Caco-2 (cell line): ENCODE measurements at regions not wholly inside any gene's neighbourhood (a gene's known extent, or its start where the extent isn't known, plus 50 kb on each side); places are given as distances from the start of the nearest gene placed in this dataset.

Experiments
- BruUV-seq: library from RNA; stranded (reverse); fragments of 400-500 nt; replicated peaks from 2 replicates; lab custom pipeline; 2021; lab: Mats Ljungman, UMichigan
- CTCF ChIA-PET: fragments of 300-600 bp; sonication (Branson Sonifier 250); formaldehyde crosslinking; loops from one replicate; lab custom pipeline; 2022; ENCODE audit warnings: antibody characterized with exemption; lab: Charles Lee
- POLR2A ChIA-PET: fragments of 300-600 bp; sonication (Branson Sonifier 250); formaldehyde crosslinking; loops from one replicate; lab custom pipeline; 2022; ENCODE audit warnings: antibody characterized with exemption; lab: Charles Lee
- DNase-seq, 2 experiments: peaks; one replicate each; pipeline versions ENCODE4 v3.0.0 to v3.0.0-alpha.2; 2020 to 2022
- H3K27me3 ChIP-seq: replicated peaks from 2 replicates; pipeline ENCODE4 v1.6.0; 2011; ENCODE audit warnings: low read length; ENCODE audit not compliant: control insufficient read depth, insufficient read depth
- H3K36me3 ChIP-seq: 2 replicates; pipeline ENCODE4 v1.5.1; 2011; ENCODE audit warnings: low read length; ENCODE audit not compliant: control insufficient read depth, insufficient read depth
- H3K4me1 ChIP-seq: fragments of 250-450 bp; sonication (Bioruptor Pico); 2 replicates; pipeline ENCODE4 v1.5.1; 2020; ENCODE audit warnings: mild to moderate bottlenecking
- H3K4me3 ChIP-seq: 2 replicates; pipeline ENCODE4 v1.5.1; 2011; ENCODE audit warnings: low read depth, mild to moderate bottlenecking, control low read depth, low read length
- H3K9me3 ChIP-seq: fragments of 250-450 bp; sonication (Bioruptor Pico); 2 replicates; pipeline ENCODE4 v1.5.1; 2020; ENCODE audit warnings: mild to moderate bottlenecking, moderate library complexity
- H3K27ac Mint-ChIP-seq: one replicate; pipeline ENCODE4 v1.8.0; 2022; ENCODE audit warnings: mixed read lengths; ENCODE audit not compliant: unreplicated experiment
- H3K27me3 Mint-ChIP-seq: one replicate; pipeline ENCODE4 v1.8.0; 2022; ENCODE audit warnings: mixed read lengths; ENCODE audit not compliant: insufficient read depth, unreplicated experiment
- H3K36me3 Mint-ChIP-seq: one replicate; pipeline ENCODE4 v1.8.0; 2022; ENCODE audit warnings: mild to moderate bottlenecking, mixed read lengths; ENCODE audit not compliant: insufficient read depth, unreplicated experiment
- H3K4me1 Mint-ChIP-seq: one replicate; pipeline ENCODE4 v1.8.0; 2022; ENCODE audit warnings: low read depth, mixed read lengths; ENCODE audit not compliant: unreplicated experiment
- H3K4me3 Mint-ChIP-seq: one replicate; pipeline ENCODE4 v1.8.0; 2022; ENCODE audit warnings: mild to moderate bottlenecking, moderate library complexity, mixed read lengths; ENCODE audit not compliant: unreplicated experiment
- H3K9me3 Mint-ChIP-seq: one replicate; pipeline ENCODE4 v1.8.0; 2022; ENCODE audit warnings: mixed read lengths; ENCODE audit not compliant: unreplicated experiment
- intact Hi-C: fragments of 100-400 bp; cut with micrococcal nuclease; formaldehyde crosslinking; loops from one replicate; pipeline ENCODE4 v1.10.0; 2022; ENCODE audit not compliant: unreplicated experiment
- TF ChIP-seq, protein P1 (sequence below), 2 experiments: fragments of 200-600 bp in 1 of 2; IDR thresholded peaks; 1 replicate in 1 of 2; 2 replicates in 1 of 2; pipeline versions ENCODE4 v1.5.1 to v1.8.0; 2011 to 2022; ENCODE audit warnings: antibody characterized with exemption in 1 of 2, control low read depth in 1 of 2, inconsistent platforms in 1 of 2, low read depth in 1 of 2, low read length in 1 of 2, mild to moderate bottlenecking in 1 of 2, moderate library complexity in 1 of 2; ENCODE audit not compliant: insufficient read depth in 1 of 2, severe bottlenecking in 1 of 2, unreplicated experiment in 1 of 2

DNA sequence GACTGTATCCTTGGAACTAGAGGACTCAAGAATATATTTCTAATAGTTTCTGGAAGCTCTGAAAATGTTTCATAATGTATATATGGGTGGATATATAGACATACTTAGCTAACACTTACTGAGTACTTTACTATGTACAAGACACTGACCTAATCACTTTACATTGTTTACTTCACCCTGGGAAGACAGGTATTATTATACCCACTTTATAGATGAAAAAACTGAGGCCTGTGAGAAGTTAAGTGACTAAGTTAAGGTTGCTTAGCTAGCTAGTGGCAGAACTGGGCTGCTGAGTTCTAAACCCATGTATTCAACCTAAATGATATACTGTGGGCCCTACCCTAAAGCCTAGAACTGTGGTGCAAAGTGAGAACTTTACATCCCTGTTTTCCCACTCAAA lies 79.1 kb upstream of the SSTR1 start:
- intact Hi-C loops: no loop called here
- Mint-ChIP-seq H3K4me3 (no peak overlapping the region), H3K9me3 (no peaks in the 10 kb centered on the region), H3K27me3 (peaks cover 3% of the 10 kb centered on the region), H3K27ac (no peak overlapping the region), H3K4me1 (no peaks in the 10 kb centered on the region), H3K36me3 (no peaks in the 10 kb centered on the region)
- Histone ChIP-seq H3K4me1 (no peaks in the 10 kb centered on the region), H3K36me3 (no peaks in the 10 kb centered on the region), H3K9me3 (no peaks in the 10 kb centered on the region), H3K27me3 (no peaks in the 10 kb centered on the region), H3K4me3 (no peak overlapping the region)
- DNase-seq: no peak
- ChIA-PET CTCF (no interaction called here), POLR2A (no interaction called here)
- TF ChIP-seq, protein P1, sequence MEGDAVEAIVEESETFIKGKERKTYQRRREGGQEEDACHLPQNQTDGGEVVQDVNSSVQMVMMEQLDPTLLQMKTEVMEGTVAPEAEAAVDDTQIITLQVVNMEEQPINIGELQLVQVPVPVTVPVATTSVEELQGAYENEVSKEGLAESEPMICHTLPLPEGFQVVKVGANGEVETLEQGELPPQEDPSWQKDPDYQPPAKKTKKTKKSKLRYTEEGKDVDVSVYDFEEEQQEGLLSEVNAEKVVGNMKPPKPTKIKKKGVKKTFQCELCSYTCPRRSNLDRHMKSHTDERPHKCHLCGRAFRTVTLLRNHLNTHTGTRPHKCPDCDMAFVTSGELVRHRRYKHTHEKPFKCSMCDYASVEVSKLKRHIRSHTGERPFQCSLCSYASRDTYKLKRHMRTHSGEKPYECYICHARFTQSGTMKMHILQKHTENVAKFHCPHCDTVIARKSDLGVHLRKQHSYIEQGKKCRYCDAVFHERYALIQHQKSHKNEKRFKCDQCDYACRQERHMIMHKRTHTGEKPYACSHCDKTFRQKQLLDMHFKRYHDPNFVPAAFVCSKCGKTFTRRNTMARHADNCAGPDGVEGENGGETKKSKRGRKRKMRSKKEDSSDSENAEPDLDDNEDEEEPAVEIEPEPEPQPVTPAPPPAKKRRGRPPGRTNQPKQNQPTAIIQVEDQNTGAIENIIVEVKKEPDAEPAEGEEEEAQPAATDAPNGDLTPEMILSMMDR (IDR thresholded peaks at IDR 0.05; ENCODE audit: insufficient read depth in 1 of 2, low read depth in 1 of 2, low read length in 1 of 2, severe bottlenecking in 1 of 2, unreplicated experiment in 1 of 2): no peak
- no TSS peak for BruUV-seq

DNA sequence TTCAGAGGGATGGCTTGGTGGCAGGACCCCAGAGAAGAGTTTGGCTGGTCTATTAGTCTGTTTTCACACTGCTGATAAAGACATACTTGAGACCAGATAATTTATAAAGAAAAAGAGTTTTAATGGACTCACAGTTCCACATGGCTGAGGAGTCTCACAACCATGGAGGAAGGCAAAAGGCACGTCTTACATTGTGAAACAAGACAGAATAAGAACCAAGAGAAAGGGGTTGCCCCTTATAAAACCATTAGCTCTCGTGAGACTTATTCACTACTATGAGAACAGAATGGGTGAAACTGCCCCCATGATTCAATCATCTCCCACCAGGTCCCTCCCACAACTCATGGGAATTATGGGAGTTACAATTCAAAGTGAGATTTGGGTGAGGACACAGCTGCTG lies 78.5 kb upstream of the SSTR1 start:
- BruUV-seq: no TSS peak
- no peak overlapping the region for H3K4me3 Mint-ChIP-seq
- Histone ChIP-seq H3K36me3 (no peaks in the 10 kb centered on the region), H3K4me3 (no peak overlapping the region), H3K9me3 (no peaks in the 10 kb centered on the region), H3K4me1 (no peaks in the 10 kb centered on the region), H3K27me3 (no peaks in the 10 kb centered on the region)
- no peaks in the 10 kb centered on the region for H3K4me1 Mint-ChIP-seq
- intact Hi-C loops: no loop called here
- no peak overlapping the region for H3K27ac Mint-ChIP-seq
- DNase-seq: no peak
- no peaks in the 10 kb centered on the region for H3K9me3 Mint-ChIP-seq
- POLR2A ChIA-PET: no interaction called here
- CTCF ChIA-PET: no interaction called here
- peaks cover 3% of the 10 kb centered on the region for H3K27me3 Mint-ChIP-seq
- TF ChIP-seq, protein P1 (IDR thresholded peaks at IDR 0.05; ENCODE audit: insufficient read depth in 1 of 2, low read depth in 1 of 2, low read length in 1 of 2, severe bottlenecking in 1 of 2, unreplicated experiment in 1 of 2): no peak
- no peaks in the 10 kb centered on the region for H3K36me3 Mint-ChIP-seq

DNA sequence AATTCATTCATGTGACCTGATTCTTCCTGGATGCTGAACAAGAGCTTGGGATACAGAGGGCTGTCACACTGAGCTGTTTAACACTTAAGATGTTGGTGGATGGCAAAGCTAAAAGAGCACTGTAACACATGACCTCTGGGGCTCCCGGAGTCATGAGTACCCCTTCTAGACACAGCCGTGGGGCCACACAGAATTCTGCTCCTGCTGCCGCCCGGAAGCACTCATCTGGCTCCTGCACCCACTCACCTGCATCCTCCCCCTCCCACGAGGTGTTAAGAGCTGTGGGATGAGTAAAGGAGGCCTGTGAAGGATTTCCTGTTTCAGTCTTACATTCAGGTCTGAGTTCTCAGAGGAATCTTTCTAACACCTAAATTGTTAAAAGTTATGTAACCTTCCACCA lies 78.0 kb upstream of the SSTR1 start:
- CTCF ChIA-PET: no interaction called here
- no peaks in the 10 kb centered on the region for H3K27me3 ChIP-seq
- Mint-ChIP-seq H3K27ac (no peak overlapping the region), H3K4me3 (no peak overlapping the region), H3K4me1 (no peaks in the 10 kb centered on the region), H3K27me3 (no peaks in the 10 kb centered on the region), H3K36me3 (no peaks in the 10 kb centered on the region), H3K9me3 (no peaks in the 10 kb centered on the region)
- no peak overlapping the region for H3K4me3 ChIP-seq
- H3K4me1 ChIP-seq: no peaks in the 10 kb centered on the region
- no peaks in the 10 kb centered on the region for H3K36me3 ChIP-seq
- TF ChIP-seq, protein P1 (IDR thresholded peaks at IDR 0.05; ENCODE audit: insufficient read depth in 1 of 2, low read depth in 1 of 2, low read length in 1 of 2, severe bottlenecking in 1 of 2, unreplicated experiment in 1 of 2): no peak
- intact Hi-C loops: no loop called here
- no TSS peak for BruUV-seq
- POLR2A ChIA-PET: no interaction called here
- H3K9me3 ChIP-seq: no peaks in the 10 kb centered on the region
- no peak for DNase-seq
